ENCODE measurements at regions not wholly inside any gene's neighbourhood (a gene's known extent, or its start where the extent isn't known, plus 50 kb on each side); places are given as distances from the start of the nearest gene placed in this dataset.

DNA sequence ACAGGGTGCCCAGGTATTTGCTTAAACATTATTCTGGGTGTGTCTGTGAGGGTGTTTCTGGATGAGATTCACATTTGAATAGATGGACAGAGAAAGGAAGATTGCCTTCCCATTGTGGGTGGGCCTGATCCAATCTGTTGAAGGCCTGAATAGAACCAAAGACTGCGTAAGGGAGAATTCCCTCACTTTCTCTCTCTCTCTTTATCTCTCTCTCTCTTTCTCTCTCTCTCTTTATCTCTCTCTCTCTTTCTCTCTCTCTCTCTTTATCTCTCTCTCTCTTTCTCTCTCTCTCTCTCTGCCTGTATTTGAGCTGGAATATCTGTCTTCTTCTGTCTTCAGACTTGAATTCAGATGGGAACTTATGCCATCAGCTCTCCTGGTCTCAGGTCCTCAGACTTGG, 148.4 kb downstream of the FAM124B start:
- no peak for DNase-seq (ENCODE audit: low spot score in 2 of 2)
- H3K27me3 ChIP-seq (ENCODE audit: low read depth), result no peaks in the 10 kb centered on the region
- H3K4me1 ChIP-seq, result no peaks in the 10 kb centered on the region
- no peak overlapping the region for H3K4me3 ChIP-seq
- H3K36me3 ChIP-seq (replicated peaks), result no peaks in the 10 kb centered on the region
- in situ Hi-C loops (cut with MboI; ENCODE audit: low sequenced_read_pairs), result no loop called here
- H3K9me3 ChIP-seq, result no peaks in the 10 kb centered on the region

DNA sequence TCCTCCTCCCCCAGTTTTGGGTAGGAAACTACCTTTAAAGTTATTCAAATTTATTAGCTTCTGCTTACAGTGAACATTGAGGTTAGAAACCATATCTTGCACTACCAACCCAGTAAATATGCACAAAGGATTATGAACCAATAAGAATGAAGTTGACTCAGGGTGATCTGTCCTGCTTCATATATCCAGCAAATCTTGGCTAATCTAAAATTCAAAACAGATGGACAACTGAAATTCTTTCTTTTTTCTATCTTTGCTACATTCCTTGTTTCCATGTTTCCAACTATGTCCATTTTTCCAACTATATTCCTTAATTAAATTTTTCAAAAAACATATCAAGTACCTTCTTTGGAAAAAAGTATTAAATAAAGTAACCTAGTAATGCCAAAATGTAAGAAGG, 149.3 kb downstream of the FAM124B start:
- Histone ChIP-seq H3K27me3 (ENCODE audit: low read depth) (0 out of 2 replicates have a peak, but pooled peaks cover 5% of the 10 kb centered on the region), H3K36me3 (replicated peaks) (no peaks in the 10 kb centered on the region), H3K4me3 (no peak overlapping the region), H3K9me3 (no peaks in the 10 kb centered on the region), H3K4me1 (no peaks in the 10 kb centered on the region)
- DNase-seq (ENCODE audit: low spot score in 2 of 2), result no peak
- in situ Hi-C loops (cut with MboI; ENCODE audit: low sequenced_read_pairs), result no loop called here

DNA sequence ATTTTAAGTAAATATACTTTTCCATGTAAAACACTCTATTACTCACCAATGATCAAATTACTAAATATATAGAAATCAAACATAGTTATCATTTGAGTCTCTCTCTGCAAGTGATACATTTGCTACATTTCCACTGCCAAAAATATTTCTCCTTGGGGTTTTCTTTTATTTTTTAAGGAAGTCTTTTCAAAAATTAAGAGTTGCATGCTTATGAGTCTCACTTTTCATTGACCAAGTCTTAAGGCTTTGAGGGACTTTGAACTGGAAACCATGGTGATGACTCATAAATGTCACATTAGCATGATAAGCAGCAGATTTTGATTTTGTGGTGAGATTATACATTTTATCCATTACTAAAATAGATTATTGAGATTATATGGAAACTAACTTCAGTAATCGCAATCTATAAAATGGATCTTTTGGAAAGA, 152.9 kb downstream of the FAM124B start:
- peaks cover 10% of the 10 kb centered on the region for H3K4me1 ChIP-seq
- no peak for DNase-seq (ENCODE audit: low spot score in 2 of 2)
- no peaks in the 10 kb centered on the region for H3K36me3 ChIP-seq (replicated peaks)
- in situ Hi-C loops (cut with MboI; ENCODE audit: low sequenced_read_pairs), result no loop called here
- 0 out of 2 replicates have a peak, but pooled peaks cover 7% of the 10 kb centered on the region for H3K27me3 ChIP-seq (ENCODE audit: low read depth)
- no peaks in the 10 kb centered on the region; the same call in 1 of the 2 replicates for H3K9me3 ChIP-seq
- no peak overlapping the region for H3K4me3 ChIP-seq

DNA sequence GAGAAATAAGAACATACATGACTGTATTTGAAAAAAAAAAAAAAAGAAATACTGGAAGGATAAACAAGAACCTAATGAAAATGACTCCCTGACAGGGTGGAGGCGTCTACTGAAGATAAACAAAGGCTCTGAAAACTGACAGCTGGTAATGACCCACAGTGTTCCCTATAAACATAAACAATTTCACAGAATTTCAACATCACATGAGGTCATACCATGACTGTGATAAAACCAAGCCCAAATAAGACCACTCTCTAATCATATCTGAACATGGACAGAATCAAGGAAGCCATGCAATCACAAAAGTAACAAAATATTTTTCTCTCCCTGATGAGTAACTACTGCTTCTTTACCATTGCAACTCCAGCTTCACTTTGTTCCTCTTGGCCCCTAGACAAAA, 159.3 kb downstream of the FAM124B start:
- no peaks in the 10 kb centered on the region; the same call in 1 of the 2 replicates for H3K9me3 ChIP-seq
- H3K4me1 ChIP-seq, result peaks cover 10% of the 10 kb centered on the region
- H3K36me3 ChIP-seq (replicated peaks), result no peaks in the 10 kb centered on the region
- H3K27me3 ChIP-seq (ENCODE audit: low read depth), result peaks cover 17% of the 10 kb centered on the region
- no peak overlapping the region for H3K4me3 ChIP-seq
- in situ Hi-C loops (cut with MboI; ENCODE audit: low sequenced_read_pairs), result no loop called here
- no peak for DNase-seq (ENCODE audit: low spot score in 2 of 2)

GRCh38 chr2:224241812-224242211, 160.1 kb downstream of the FAM124B start:
- no peaks in the 10 kb centered on the region for H3K36me3 ChIP-seq (replicated peaks)
- in situ Hi-C loops (cut with MboI; ENCODE audit: low sequenced_read_pairs), result no loop called here
- peaks cover 16% of the 10 kb centered on the region for H3K27me3 ChIP-seq (ENCODE audit: low read depth)
- DNase-seq (ENCODE audit: low spot score in 2 of 2), result no peak
- no peaks in the 10 kb centered on the region; the same call in 1 of the 2 replicates for H3K9me3 ChIP-seq
- no peak overlapping the region for H3K4me3 ChIP-seq
- peaks cover 10% of the 10 kb centered on the region for H3K4me1 ChIP-seq

DNA sequence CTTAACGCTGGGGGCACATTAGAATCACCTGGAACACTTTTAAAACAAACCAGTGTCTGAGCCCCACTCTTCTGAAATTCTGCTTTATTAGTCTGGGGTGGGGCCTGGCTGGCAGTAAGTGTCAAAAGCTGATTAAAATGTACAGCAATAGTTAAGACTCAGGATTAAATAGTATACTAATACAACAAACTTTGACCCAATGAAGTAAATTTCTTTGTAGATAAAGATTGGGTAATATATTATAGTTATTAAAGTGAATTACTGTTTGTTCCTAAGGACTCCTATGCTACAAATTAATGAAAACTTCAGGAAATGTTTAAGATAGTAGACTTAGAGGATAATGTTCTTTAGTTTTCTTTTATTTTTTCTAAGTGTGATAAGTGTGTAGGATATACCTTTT, 160.9 kb downstream of the FAM124B start:
- DNase-seq (ENCODE audit: low spot score in 2 of 2), result no peak
- in situ Hi-C loops (cut with MboI; ENCODE audit: low sequenced_read_pairs), result no loop called here
- peaks cover 10% of the 10 kb centered on the region for H3K4me1 ChIP-seq
- no peaks in the 10 kb centered on the region; the same call in 1 of the 2 replicates for H3K9me3 ChIP-seq
- no peaks in the 10 kb centered on the region for H3K36me3 ChIP-seq (replicated peaks)
- no peak overlapping the region for H3K4me3 ChIP-seq
- peaks cover 16% of the 10 kb centered on the region for H3K27me3 ChIP-seq (ENCODE audit: low read depth)

GRCh38 chr2:224223851-224224555, 177.9 kb downstream of the FAM124B start:
- H3K27me3 ChIP-seq (ENCODE audit: low read depth), result peaks cover 9% of the 10 kb centered on the region
- H3K36me3 ChIP-seq (replicated peaks), result no peaks in the 10 kb centered on the region
- H3K4me3 ChIP-seq, result no peak overlapping the region
- DNase-seq (ENCODE audit: low spot score in 2 of 2), result no peak
- H3K9me3 ChIP-seq, result no peaks in the 10 kb centered on the region
- in situ Hi-C loops (cut with MboI; ENCODE audit: low sequenced_read_pairs), result no loop called here
- no peaks in the 10 kb centered on the region for H3K4me1 ChIP-seq

DNA sequence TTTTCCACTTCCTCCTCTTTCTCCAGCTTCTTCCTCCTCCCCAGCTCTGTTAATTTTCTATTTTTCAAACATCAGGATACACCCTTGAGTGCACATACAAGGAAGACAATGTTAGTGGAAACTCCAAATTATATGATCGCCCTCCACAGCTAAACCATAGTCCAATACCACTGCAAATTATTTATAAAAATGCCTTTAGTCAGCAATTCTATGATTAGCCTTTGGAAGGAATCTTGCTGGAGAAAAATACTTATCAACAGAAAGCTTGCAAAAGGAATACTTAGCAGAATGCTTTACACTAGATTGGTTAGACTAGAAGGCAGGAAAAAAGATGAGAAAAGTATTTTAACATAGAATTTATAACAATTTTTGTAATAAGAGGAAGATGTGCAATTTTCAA, 178.9 kb downstream of the FAM124B start:
- Histone ChIP-seq H3K36me3 (replicated peaks) (no peaks in the 10 kb centered on the region), H3K27me3 (ENCODE audit: low read depth) (peaks cover 9% of the 10 kb centered on the region), H3K4me3 (no peak overlapping the region), H3K4me1 (no peaks in the 10 kb centered on the region), H3K9me3 (no peaks in the 10 kb centered on the region)
- DNase-seq (ENCODE audit: low spot score in 2 of 2), result no peak
- in situ Hi-C loops (cut with MboI; ENCODE audit: low sequenced_read_pairs), result no loop called here

GRCh38 chr2:224222291-224222690, 179.6 kb downstream of the FAM124B start:
- H3K36me3 ChIP-seq (replicated peaks), result no peaks in the 10 kb centered on the region
- no peaks in the 10 kb centered on the region for H3K4me1 ChIP-seq
- in situ Hi-C loops (cut with MboI; ENCODE audit: low sequenced_read_pairs), result no loop called here
- H3K9me3 ChIP-seq, result no peaks in the 10 kb centered on the region
- H3K27me3 ChIP-seq (ENCODE audit: low read depth), result peaks cover 9% of the 10 kb centered on the region
- DNase-seq (ENCODE audit: low spot score in 2 of 2), result no peak
- H3K4me3 ChIP-seq, result no peak overlapping the region

DNA sequence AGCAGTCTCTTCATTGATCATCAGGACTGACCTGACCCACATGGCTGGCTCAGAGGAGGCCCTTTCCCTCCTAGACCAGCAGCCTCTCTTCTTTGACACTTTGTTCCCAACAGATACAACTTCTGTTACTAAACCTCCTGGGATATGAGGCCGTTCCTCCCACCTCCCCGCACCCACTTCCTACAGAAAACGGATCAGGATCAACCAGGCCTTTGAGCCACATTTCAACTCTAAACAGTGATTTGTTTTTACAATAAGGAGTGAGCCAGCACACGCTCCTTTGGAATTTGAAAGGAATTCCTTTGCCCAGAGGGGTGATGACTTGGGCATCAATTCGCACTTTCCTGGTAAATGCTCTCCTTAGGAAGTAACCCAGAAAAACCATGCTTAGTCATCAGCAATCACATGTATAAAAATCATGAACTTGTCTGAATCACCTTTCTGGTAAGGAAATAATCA, 180.4 kb downstream of the FAM124B start:
- in situ Hi-C loops (cut with MboI; ENCODE audit: low sequenced_read_pairs), result no loop called here
- no peak overlapping the region for H3K4me3 ChIP-seq
- DNase-seq (ENCODE audit: low spot score in 2 of 2), result no peak

DNA sequence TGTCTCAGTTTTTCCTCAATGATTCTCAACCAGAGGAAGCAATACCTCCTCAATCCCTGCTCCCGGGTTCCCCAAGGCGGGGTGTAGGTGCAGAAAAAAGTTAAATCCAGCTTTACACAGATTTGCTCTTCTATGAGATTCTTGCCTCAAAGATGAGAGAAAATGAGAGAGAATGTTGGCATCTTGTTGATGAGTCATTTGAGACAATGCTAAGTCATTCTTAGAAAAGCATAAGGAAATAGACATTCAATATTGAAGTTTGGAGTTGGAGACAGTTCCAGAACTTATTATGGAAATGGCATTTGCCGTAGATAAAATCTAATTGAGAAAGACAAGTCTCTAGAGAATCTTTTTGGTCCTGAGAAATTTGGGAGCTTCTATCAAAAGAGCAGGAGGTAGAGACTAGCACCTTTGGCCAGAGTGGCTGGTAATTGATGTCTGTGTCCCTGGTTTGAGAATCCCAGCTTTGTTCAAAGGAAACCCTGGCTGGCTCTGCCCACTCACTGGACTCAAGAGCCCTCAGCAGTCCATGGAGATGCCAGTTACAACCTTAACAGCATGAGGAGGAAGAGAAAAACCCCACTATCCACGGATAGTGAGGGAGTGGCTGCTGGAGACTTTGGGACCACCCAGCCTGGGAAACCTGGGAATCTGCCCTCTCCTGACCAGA, 181.2 kb downstream of the FAM124B start:
- Histone ChIP-seq H3K36me3 (replicated peaks) (no peaks in the 10 kb centered on the region), H3K4me3 (no peak overlapping the region), H3K27me3 (ENCODE audit: low read depth) (peaks cover 9% of the 10 kb centered on the region), H3K4me1 (no peaks in the 10 kb centered on the region), H3K9me3 (no peaks in the 10 kb centered on the region)
- DNase-seq (ENCODE audit: low spot score in 2 of 2), result no peak
- in situ Hi-C loops (cut with MboI; ENCODE audit: low sequenced_read_pairs), result no loop called here

More for the DNA sequence above, 180.4 kb downstream of the FAM124B start:
- no peaks in the 10 kb centered on the region for H3K36me3 ChIP-seq (replicated peaks)
- no peaks in the 10 kb centered on the region for H3K4me1 ChIP-seq
- H3K27me3 ChIP-seq (ENCODE audit: low read depth), result peaks cover 9% of the 10 kb centered on the region
- no peaks in the 10 kb centered on the region for H3K9me3 ChIP-seq

GRCh38 chr2:224219781-224220180, 180.7 kb upstream of the SERPINE2 start:
- Histone ChIP-seq H3K27me3 (ENCODE audit: low read depth) (peaks cover 5% of the 10 kb centered on the region; the same call in 1 of the 2 replicates), H3K9me3 (no peaks in the 10 kb centered on the region), H3K4me3 (no peak overlapping the region), H3K4me1 (no peaks in the 10 kb centered on the region), H3K36me3 (replicated peaks) (no peaks in the 10 kb centered on the region)
- DNase-seq (ENCODE audit: low spot score in 2 of 2), result no peak
- in situ Hi-C loops (cut with MboI; ENCODE audit: low sequenced_read_pairs), result no loop called here

DNA sequence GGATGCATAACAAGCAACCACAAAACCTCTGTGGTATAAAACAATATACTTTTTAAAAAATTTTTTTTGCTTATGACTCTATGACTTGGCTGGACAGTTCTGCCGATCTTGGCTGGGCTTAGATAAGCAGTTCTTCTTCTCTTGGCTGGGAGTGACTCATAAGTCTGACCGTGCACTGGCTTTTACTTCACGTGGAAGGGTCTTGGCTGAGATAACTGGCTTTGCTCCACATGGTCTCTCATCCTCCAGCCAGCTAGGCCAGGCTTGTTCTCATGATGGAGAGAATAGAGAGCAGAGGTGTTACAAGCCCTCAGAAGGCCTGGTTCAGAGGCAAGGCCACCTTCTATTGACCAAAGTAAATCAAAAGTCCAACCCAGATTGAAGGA, 178.9 kb upstream of the SERPINE2 start:
- no peak overlapping the region for H3K4me3 ChIP-seq
- no peaks in the 10 kb centered on the region for H3K36me3 ChIP-seq (replicated peaks)
- no peak for DNase-seq (ENCODE audit: low spot score in 2 of 2)
- in situ Hi-C loops (cut with MboI; ENCODE audit: low sequenced_read_pairs), result no loop called here
- H3K27me3 ChIP-seq (ENCODE audit: low read depth), result no peaks in the 10 kb centered on the region; the same call in 1 of the 2 replicates
- no peaks in the 10 kb centered on the region for H3K9me3 ChIP-seq
- no peaks in the 10 kb centered on the region for H3K4me1 ChIP-seq

DNA sequence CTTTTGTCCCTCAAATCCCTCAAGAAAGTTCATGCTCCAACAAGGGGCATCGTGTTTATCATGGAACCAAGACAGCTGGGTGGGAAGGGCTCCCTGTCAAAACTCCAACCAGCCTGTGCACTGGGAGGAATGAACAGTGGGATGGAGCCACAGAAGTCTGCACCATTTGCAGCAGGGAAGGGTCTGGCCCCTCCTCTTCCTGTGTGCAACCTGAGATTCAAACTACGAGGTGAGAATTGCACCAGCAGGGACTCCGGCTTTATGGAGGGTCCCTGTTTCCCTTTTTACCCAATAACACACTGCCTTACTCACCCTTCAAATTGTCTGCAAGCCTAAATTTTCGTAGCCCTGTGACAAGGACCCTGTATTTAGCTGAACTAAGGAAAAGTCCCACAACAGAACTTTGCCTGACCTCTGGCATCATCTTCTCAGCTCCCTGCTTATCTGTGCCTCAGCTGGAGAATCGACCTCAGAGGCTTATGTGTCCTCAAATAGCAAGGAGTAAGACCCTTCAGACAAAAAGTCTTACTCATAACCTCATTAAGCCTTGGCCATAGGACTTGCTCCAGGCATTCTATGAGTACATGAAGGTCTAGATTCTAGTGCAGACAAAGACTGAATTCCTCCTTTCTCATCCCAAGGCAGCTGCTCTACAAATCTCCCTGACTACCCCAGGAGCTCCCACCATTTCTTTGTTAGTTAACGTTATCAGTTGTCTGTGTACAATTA, 178.3 kb upstream of the SERPINE2 start:
- no peaks in the 10 kb centered on the region for H3K36me3 ChIP-seq (replicated peaks)
- no peak for DNase-seq (ENCODE audit: low spot score in 2 of 2)
- in situ Hi-C loops (cut with MboI; ENCODE audit: low sequenced_read_pairs), result no loop called here
- no peaks in the 10 kb centered on the region for H3K27me3 ChIP-seq (ENCODE audit: low read depth)
- no peaks in the 10 kb centered on the region for H3K9me3 ChIP-seq
- H3K4me1 ChIP-seq, result no peaks in the 10 kb centered on the region
- H3K4me3 ChIP-seq, result no peak overlapping the region
